GM19035 (cell line): ENCODE measurements at regions not wholly inside any gene's neighbourhood (a gene's known extent, or its start where the extent isn't known, plus 50 kb on each side); places are given as distances from the start of the nearest gene placed in this dataset.
"Not testable (repeated sequence)": the region's sequence is repeated elsewhere in the genome, so short reads cannot be mapped to it uniquely, and the experiment has no call there.

Experiments used
- ATAC-seq: cut with Tn5 transposase; IDR thresholded peaks from one replicate; pipeline ENCODE4 v1.9.1; 2021; ENCODE audit not compliant: unreplicated experiment

- no peak for ATAC-seq
Measured at GRCh38 chr1:118303534-118303933, 118.5 kb upstream of the SPAG17 start.

- no peak for ATAC-seq
Measured at GRCh38 chr1:118303064-118303463, 118.0 kb upstream of the SPAG17 start.

- no peak for ATAC-seq
Measured at GRCh38 chr1:118302145-118302544, 117.1 kb upstream of the SPAG17 start.

GRCh38 chr1:118300808-118301207 lies 115.8 kb upstream of the SPAG17 start:
- ATAC-seq: no peak

GRCh38 chr1:118298397-118298796 lies 113.4 kb upstream of the SPAG17 start:
- ATAC-seq: no peak

GRCh38 chr1:118297521-118297920 lies 112.5 kb upstream of the SPAG17 start:
- ATAC-seq: no peak

- no peak for ATAC-seq
Measured at GRCh38 chr1:118294875-118295642, 110.0 kb upstream of the SPAG17 start.

GRCh38 chr1:118291661-118292060 lies 106.6 kb upstream of the SPAG17 start:
- no peak for ATAC-seq

GRCh38 chr1:118290571-118290970 lies 105.5 kb upstream of the SPAG17 start:
- no peak for ATAC-seq

- no peak for ATAC-seq
Measured at GRCh38 chr1:118290046-118290445, 105.0 kb upstream of the SPAG17 start.

GRCh38 chr1:118280656-118281055 lies 95.6 kb upstream of the SPAG17 start:
- ATAC-seq: not testable (repeated sequence)

GRCh38 chr1:118275472-118276115 lies 90.6 kb upstream of the SPAG17 start:
- no peak for ATAC-seq

GRCh38 chr1:118272884-118273283 lies 87.9 kb upstream of the SPAG17 start:
- ATAC-seq: no peak

GRCh38 chr1:118271883-118272282 lies 86.9 kb upstream of the SPAG17 start:
- ATAC-seq: no peak

- no peak for ATAC-seq
Measured at GRCh38 chr1:118269598-118269997, 84.6 kb upstream of the SPAG17 start.

GRCh38 chr1:118266436-118266835 lies 81.4 kb upstream of the SPAG17 start:
- no peak for ATAC-seq

- ATAC-seq: no peak
Measured at GRCh38 chr1:118264343-118264742, 79.3 kb upstream of the SPAG17 start.

- no peak for ATAC-seq
Measured at GRCh38 chr1:118262865-118263264, 77.8 kb upstream of the SPAG17 start.

GRCh38 chr1:118258975-118259374 lies 73.9 kb upstream of the SPAG17 start:
- no peak for ATAC-seq

- no peak for ATAC-seq
Measured at GRCh38 chr1:118257946-118258345, 72.9 kb upstream of the SPAG17 start.

- ATAC-seq: no peak
Measured at GRCh38 chr1:118254491-118255425, 69.7 kb upstream of the SPAG17 start.

- no peak for ATAC-seq
Measured at GRCh38 chr1:118254001-118254400, 69.0 kb upstream of the SPAG17 start.
